ENCODE measurements at regions not wholly inside any gene's neighbourhood (a gene's known extent, or its start where the extent isn't known, plus 50 kb on each side); places are given as distances from the start of the nearest gene placed in this dataset.

DNA sequence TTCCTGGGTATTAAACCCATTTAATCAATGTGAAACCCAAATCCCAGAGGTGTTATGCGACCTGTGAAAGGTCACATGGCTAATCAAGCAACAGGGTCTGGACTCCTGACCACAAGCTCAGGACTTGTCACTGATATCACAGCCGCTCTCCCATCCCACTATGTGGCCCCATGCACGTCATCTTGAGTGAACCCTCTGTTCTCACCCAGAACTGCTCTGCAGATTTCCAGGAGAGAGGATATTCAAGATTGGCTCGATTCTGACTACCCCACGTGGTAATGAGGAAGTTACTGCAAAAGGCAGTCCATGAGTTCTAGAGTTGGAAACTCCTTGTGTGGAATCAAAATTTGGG is 173.5 kb upstream of the ETV3 start:
- TF ChIP-seq, protein P1, sequence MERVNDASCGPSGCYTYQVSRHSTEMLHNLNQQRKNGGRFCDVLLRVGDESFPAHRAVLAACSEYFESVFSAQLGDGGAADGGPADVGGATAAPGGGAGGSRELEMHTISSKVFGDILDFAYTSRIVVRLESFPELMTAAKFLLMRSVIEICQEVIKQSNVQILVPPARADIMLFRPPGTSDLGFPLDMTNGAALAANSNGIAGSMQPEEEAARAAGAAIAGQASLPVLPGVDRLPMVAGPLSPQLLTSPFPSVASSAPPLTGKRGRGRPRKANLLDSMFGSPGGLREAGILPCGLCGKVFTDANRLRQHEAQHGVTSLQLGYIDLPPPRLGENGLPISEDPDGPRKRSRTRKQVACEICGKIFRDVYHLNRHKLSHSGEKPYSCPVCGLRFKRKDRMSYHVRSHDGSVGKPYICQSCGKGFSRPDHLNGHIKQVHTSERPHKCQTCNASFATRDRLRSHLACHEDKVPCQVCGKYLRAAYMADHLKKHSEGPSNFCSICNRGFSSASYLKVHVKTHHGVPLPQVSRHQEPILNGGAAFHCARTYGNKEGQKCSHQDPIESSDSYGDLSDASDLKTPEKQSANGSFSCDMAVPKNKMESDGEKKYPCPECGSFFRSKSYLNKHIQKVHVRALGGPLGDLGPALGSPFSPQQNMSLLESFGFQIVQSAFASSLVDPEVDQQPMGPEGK (CRISPR knock-in tag; IDR thresholded peaks at IDR 0.05; ENCODE audit: borderline replicate concordance) = no peak
- no peak for TF ChIP-seq ZFP3 (CRISPR knock-in tag; IDR thresholded peaks at IDR 0.05)
- TF ChIP-seq ZNF8 (CRISPR knock-in tag; IDR thresholded peaks at IDR 0.05) = no peak
- no peak for TF ChIP-seq ISL1 (CRISPR knock-in tag; IDR thresholded peaks at IDR 0.05)
- no peak for TF ChIP-seq ZNF565 (CRISPR knock-in tag; conservative IDR thresholded peaks at IDR 0.05; ENCODE audit: low read depth)
- no peak for TF ChIP-seq ARNTL (CRISPR knock-in tag; IDR thresholded peaks at IDR 0.05; ENCODE audit: borderline replicate concordance, low read depth)
- no peak for TF ChIP-seq ZFP30 (CRISPR knock-in tag; IDR thresholded peaks at IDR 0.05)
- TF ChIP-seq RARB (CRISPR knock-in tag; IDR thresholded peaks at IDR 0.05) = no peak
- TF ChIP-seq, protein P2, sequence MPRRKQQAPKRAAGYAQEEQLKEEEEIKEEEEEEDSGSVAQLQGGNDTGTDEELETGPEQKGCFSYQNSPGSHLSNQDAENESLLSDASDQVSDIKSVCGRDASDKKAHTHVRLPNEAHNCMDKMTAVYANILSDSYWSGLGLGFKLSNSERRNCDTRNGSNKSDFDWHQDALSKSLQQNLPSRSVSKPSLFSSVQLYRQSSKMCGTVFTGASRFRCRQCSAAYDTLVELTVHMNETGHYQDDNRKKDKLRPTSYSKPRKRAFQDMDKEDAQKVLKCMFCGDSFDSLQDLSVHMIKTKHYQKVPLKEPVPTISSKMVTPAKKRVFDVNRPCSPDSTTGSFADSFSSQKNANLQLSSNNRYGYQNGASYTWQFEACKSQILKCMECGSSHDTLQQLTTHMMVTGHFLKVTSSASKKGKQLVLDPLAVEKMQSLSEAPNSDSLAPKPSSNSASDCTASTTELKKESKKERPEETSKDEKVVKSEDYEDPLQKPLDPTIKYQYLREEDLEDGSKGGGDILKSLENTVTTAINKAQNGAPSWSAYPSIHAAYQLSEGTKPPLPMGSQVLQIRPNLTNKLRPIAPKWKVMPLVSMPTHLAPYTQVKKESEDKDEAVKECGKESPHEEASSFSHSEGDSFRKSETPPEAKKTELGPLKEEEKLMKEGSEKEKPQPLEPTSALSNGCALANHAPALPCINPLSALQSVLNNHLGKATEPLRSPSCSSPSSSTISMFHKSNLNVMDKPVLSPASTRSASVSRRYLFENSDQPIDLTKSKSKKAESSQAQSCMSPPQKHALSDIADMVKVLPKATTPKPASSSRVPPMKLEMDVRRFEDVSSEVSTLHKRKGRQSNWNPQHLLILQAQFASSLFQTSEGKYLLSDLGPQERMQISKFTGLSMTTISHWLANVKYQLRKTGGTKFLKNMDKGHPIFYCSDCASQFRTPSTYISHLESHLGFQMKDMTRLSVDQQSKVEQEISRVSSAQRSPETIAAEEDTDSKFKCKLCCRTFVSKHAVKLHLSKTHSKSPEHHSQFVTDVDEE (CRISPR knock-in tag; IDR thresholded peaks at IDR 0.05) = no peak

All from SK-N-SH treated with all-trans-retinoic acid at 6 μM for 48 hours (cell line).